GM18499 (cell line): ENCODE measurements at regions not wholly inside any gene's neighbourhood (a gene's known extent, or its start where the extent isn't known, plus 50 kb on each side); places are given as distances from the start of the nearest gene placed in this dataset.

Experiments used
- ATAC-seq: cut with Tn5 transposase; IDR thresholded peaks from one replicate; pipeline ENCODE4 v1.9.1; 2021; ENCODE audit warnings: moderate number of reproducible peaks; ENCODE audit not compliant: insufficient read depth, unreplicated experiment

DNA sequence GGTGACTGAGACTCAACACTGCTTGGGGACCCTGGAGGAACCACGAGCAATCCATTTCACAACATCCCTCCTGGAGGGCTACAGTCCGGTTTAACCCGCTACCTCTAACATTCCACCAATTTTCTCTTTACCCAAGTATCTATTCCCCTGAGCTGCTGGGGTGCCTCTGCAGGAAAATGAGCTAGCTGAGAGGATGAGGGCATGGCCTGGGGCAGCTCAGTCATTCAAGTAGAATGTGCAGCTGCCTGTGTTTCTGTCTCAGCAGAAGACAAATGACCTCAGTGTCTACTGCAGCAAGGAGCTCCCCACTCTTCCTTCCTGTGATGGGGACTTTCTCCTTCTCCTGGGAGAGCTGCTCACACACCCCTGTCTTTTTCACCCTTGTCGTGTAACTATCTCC, 120.8 kb downstream of the ZNF518B start:
- no peak for ATAC-seq

DNA sequence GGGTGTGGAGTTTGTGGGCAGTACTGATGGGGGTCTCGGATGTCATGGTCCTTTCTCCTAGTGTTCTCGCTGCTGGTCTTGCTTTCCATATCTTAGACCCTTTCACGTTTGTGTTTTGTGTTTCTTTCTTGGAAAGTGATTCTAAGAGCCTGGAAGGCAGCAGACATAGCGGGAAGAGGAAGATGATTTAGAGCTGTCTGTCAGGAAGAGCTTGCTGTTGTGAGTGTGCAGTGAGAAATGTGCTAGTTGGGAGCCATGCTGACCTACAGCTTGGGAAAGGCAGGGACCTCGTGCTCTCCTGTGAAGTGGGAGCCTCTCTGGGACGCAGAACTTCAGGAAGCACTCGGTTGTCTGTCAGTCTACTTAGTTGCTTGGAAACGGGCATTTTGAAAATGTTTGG, 122.2 kb downstream of the ZNF518B start:
- no peak for ATAC-seq

DNA sequence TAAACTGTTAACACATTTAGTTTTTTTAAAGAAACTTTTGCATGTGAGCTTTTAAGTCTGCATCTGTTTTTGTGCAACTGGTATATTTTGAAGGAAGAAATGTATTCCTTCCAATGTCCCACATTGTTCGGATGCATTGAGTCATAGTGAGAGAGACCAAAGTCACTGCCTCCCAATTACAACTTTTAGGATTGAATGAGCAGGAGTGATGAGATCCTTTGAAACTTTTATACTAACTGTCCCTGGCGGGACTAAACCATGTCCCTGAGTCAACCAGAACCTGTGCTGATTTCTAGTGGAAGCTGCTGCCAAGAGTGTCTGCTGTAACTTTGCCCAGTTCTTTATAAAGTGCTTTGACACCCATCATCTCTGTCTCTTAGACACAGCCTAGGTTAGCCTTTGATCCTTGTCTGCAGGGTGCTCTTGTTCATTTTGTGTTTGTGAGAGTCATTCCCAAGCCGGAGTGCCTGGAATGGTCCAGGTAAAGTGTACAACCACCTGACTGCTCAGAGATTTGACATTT, 122.7 kb downstream of the ZNF518B start:
- ATAC-seq = no peak

DNA sequence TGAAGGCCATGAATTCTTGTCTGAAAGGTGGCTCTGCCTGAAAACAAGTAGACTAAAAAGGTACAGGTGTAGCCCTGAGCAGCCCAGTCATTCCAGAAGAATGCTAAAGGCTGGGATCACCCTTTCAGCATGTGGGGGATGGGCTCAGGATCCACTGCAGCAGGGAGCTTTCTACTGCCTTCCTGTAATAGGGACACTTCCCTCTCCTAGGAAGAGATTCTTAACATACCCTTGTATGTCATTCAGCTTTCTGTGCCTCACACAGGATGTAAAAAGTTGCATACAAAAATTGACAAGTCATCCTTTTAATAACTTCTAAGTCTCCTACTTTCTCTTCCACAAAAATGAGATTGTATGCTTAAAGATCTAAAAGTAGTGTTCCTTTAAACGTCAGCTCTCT, 123.3 kb downstream of the ZNF518B start:
- no peak for ATAC-seq

DNA sequence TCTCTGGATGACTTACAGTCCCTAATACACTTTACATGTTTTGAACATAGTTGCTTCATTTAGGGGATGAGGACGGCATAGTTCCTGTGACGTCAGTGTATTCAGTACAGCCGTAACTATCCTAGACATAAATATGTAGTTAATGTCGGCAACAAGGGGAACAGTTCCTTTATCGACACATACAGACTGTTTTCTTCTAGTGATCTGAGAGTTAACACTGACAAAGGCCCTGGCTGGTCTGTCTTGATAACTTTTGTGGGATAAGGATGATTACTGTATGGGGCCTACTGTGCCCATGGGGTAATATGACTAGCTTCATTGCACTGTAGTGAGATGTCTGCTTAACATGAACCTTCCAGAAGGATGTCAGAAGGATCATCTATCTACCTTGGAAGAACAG, 131.2 kb downstream of the ZNF518B start:
- ATAC-seq = no peak

DNA sequence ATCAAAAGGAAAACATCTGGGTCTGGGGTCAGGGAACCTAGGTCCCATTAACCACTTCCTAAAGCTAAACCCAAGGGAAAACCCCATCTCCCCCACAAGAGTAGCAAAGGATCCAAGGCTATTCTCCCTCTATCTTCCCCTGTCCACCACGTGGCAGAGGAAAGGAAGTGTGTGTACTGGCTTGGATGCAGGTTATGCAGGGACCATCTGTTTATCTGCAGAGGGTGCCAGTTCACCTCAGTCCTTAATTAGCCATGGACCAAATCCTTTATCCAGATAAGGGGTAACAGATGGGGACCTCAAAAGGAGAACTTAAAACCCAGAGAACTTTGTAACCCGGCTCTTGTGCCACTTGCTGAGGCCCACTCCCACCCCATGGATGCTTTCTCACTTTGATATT, 135.3 kb downstream of the ZNF518B start:
- ATAC-seq = no peak

DNA sequence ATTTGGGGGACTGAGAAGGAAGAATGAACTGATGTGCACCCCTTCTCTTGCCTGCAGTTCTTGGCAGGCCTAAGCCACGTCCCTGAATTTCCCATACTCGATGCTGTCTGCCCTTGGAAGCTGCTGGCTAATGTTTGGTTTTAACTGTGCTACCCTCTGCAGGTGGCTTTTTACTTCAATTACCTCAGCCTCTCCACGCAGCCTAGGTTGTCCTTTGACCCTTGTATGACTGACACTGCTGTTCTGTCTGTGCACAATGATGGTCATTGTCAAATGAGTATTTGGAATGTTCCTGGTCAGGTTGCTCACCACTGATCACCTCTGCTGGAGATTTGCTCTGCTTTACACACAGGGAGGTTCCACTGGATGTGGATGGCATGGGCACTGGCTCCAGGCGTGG, 137.1 kb downstream of the ZNF518B start:
- ATAC-seq = no peak

DNA sequence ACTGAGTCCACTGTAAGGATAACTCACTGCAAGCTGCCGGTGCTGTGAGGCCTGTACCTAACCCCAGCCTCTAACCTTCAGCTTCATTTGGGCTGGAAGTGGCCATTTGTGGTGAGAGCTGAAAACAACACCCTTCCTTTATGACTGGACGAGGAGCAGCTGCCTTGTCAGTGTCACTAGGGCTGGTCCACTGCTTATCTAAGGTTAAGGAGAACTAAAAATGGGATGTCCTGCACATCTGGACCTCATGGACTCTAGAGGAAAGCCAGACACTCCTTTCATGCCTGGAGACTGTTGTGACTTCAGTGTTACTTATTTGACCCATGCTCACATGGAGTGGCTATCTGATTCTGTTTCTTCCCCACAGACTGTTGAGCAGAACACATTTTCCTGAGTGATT, 139.9 kb downstream of the ZNF518B start:
- ATAC-seq = no peak

DNA sequence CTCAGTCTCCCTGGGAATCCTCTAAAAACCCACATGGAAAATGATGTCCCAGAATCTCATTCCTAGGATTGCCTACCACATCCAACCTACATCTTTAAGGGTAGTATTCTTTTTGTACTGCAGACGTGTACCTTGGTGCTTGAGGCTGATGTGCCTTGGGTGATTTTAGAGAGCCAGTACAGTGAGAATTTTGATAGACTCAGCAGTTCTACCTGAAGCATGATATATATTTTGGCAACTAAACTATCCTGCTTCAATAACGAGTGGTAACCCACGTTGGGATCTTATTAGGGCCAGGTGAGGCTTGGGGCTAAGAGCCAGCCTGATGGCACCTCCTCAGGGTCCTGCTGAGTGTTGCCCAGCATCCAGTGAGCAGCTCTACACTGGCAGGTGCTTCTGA, 140.4 kb downstream of the ZNF518B start:
- ATAC-seq = no peak

DNA sequence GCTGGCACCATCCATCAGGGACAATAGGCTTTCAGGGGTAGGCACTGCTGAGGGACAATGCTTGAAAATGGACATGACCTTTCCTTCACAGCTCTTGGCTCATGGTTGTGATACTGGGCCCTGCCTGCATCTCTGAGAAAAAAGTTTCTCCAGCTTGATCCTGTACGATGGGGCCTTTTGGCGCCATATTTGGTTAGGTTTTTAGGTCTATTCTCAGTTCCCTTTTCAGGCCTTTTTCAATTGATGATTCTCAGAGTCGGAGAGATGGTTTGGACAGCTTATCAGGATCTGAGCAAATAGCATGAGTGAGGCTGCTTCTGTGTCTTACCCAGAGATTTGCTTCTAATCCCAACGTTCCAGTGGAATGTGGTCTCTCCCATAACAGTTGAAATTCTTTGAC, 141.6 kb downstream of the ZNF518B start:
- no peak for ATAC-seq

DNA sequence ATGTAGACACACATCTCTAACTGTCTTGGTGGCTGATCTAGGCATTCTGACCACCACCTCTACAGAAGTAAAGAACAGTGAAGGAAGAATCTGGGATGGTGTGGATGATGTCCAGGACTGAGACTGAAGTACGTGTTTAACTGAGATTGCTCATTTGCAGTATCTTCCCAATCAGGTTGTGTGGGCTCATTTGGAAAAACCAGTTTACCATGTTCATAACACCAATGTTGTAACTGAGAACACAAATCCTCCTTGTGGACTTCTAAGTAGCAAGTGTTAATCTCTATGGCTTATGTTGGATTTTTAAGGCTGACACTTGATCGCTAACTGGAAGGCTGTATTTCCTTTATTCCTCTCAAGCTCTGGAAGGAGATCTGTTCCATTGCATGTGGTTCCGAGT, 144.7 kb downstream of the ZNF518B start:
- ATAC-seq = no peak

DNA sequence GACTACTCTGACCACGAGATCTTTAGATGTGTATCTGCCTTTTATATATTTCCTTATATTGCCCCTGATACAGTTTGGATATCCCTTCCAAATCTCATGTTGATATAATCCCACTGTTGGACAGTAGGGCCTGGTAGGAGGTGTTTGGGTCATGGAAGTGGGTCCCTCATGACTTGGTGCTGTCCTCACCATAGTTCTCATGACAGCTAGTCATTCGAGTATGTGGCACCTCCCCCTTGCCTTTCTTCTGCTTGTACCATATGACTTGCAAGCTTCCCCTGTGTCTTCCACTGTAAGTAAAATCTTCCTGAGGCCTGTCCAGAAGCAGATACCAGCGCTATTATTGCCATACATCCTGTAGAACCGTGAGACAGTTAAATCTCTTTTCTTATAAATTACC, 145.3 kb downstream of the ZNF518B start:
- ATAC-seq = no peak

DNA sequence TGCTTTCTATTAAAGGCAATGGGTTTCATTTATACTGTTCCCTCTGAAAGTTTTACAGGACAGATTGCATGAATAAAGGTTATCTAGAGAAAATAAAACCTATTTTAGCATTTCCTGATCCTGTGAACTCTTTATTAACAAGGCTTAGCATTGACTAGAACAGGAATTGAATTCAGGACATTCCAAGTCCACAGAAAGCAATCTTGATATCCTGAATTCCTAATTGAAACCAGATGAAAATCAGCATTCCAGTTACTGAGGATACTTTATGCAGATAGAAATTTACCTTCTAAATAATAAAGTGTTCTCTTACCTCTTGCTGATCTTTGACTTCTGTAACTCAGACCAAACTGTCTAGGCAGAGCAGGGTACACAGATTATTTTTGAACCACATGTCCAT, 151.4 kb downstream of the ZNF518B start:
- ATAC-seq = no peak

DNA sequence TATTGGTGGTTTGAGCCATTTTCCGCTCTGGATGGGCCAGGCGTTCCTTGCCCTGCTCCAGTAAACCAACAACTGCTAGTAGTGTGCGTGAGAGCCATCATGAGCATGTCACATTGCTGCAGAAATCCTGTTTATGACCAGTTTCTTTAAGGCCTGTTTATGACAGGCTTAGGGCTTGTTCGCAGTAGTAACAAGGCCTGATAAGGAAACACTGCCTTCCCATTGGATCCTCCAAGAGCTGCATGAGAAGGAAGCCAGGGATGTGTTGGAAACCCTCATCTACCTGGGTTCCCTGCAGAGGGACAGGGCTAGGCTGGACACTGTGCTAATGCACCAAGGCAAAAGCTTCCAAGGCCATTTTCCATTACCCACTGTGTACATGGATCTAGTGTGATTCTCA, 153.9 kb downstream of the ZNF518B start:
- ATAC-seq = no peak

DNA sequence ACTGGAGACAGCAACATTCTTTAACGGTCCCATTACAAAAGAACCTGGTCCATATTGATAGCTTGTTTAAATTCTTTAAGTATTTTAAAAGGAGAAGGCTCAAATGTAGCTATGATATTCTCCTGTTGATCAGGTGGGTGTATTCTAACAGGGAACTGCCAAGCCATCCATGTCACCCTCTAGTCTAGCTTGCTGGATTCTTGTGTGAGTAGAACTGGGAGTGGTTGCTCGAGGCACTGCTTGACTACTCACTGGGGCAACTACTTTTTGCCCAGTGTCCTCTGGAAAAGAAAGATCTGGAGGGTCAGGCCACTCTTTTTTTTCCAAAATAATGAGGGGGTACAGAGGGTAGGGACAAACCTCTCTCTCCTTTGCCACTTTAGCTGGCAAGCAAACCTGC, 155.1 kb downstream of the ZNF518B start:
- no peak for ATAC-seq

DNA sequence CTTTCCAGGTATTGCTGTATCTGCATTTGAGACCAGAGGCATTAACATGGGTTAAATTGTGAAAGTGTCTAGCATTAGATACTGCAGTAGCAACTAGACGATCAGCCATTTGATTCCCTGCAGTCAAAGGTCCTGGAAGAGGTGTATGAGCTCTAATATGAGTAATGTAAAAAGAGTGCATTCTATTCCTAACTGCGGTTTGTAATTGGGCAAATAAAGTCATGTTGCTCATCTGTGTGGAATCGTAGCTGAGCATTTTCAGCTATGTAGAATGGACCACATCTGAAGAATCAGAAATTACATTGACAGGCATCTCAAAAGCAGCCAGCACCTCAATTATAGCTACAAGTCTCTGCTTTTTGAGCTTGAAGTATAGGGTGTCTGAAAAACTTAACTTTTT, 157.6 kb downstream of the ZNF518B start:
- ATAC-seq = no peak

DNA sequence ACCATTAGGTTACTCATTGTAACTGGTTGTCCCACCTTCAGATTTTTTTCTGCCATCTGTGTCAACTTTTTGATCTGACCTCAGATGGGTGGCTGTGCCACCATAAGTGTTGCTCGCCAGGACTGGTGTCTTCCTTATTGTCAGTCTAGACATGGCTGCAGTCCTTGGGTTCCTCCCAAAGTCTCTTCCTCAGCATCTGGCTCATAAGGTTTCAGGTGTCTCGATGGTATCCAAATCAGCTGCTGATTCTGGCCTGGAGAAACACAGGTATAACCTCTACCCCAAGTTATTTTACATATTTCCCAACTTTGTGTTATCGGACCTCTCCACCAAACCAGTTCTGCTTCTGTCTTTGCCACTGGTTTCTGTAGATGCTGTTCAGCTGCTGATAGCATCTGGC, 158.5 kb downstream of the ZNF518B start:
- ATAC-seq = no peak

DNA sequence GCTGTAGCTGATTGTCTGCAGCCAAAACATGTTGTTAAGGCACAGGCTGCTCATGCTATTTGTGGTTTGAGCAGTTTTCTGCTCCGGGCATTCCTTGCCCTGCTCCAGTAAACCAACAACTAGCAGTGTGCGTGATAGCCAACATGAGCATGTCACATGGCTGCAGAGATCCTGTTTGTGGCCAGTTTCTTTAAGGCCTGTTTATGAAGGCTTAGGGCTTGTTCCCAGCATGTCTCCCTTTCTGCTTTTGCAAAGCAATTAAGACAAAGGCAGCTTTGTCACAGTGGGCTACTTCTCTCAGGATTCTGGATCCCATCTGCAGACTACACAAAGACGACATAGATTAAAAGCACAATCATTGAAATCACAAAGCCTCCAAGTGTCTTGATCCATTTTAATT, 160.5 kb downstream of the ZNF518B start:
- ATAC-seq = no peak

DNA sequence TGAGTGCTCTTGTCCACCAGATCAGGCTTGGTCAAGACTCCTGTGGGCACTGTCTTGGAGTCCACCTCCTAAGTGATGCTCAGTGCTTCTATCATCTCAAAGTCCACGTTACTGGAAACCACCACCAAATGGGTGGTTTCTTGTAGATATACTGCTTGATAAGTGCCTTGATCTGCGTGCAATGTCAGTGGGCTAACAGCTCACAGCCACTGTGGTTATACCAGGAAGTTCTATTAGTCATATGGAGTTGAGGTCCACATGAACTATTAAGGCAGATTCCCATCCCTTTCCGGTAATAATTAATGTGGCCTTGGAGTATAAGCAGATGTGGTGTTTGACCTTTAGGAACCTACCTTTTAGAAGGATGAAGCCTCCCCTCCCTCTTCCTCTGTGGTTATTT, 161.9 kb downstream of the ZNF518B start:
- ATAC-seq = no peak

DNA sequence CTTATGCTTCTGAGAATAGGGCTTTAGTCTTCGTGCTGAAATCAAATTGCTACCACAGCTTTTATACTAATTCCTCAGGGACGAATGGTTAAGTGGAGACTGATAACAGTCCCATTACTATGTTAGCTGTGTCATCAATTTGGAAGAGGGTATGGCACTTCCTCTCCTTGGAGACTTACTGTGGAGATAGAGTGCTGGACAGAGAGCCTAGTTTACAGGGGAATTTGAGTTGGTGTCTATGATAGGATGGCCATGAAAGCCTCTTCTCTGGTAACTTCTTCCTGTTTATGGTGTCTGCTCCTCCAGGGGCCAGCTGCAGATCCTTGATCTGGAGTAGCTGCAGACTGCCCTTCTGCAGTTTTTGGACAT, 167.7 kb downstream of the ZNF518B start:
- ATAC-seq = no peak

DNA sequence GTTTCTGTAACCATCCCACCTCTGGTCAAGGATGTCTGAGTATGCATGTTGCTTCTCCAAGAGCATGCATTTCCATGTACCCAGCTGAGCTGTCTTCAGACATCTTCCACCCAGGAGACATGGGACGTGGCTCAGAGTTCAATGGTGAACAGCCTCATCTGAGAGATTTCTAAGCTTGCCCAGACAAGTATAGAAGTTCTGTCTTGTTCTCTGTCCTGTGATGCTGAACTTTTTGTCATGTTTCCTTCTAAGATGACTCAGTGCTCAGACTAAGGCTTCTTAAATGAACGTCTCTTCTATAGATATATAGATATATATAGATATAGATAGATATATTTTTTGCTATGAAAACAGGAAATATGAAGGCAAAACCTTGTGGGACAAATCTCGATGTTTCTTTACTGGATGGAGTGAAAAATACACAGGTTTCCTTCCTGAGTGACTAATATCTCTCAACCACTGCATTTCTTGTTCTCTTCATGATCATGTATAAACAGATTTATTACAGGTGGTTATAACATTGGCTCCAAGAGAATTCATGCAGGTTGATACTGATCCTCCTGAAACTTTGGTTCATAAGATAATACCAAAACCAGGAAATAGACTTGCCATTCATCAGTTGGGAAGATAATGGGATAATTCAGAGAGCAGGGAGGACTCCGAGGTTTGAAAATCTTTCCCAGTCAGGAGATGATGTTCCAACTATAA, 168.2 kb downstream of the ZNF518B start:
- ATAC-seq = no peak

DNA sequence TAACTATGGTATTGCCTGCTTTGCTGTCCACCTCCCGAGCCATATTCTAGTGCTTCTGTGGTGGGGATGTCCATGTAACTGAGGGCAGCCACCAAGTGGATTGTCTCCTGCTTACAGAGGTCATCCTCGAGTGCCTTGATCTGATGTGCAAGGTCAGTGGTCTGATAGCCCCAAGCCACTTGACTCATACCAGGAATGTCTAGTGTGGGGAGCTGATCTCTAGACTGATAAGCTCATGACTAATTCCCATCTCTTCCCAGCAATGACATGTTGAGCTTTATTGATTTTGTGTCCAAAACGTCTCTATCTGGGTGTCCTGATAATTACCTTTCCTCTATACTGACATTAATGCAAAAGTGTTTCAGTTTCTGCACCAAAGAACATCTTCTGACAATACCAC, 168.4 kb upstream of the WDR1 start:
- no peak for ATAC-seq

DNA sequence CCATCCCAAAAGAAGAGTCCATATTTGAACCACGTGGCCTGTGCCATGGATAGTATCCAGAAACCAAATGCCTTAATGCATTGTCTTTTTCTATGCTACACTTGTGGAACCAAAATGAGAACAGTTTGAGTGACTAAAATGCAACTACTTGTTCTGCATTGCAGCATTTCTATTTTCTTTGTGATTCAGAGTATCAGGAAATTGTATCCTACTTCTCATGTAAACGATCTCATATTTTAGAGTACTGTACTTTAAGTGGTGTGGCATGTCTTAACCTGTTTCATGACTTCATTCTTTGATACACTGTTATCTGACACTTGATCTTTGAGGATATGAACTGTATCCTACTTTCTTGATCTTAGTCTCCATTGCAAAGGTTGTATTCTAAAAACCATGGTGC, 167.2 kb upstream of the WDR1 start:
- ATAC-seq = no peak
